Mesothelial cell of epicardium (in vitro differentiated cells): ENCODE measurements at regions not wholly inside any gene's neighbourhood (a gene's known extent, or its start where the extent isn't known, plus 50 kb on each side); places are given as distances from the start of the nearest gene placed in this dataset.
A peak's percentile ranks its signal among the peaks of the same experiment; 100 is the strongest.

ENCODE experiments used
- DNase-seq, 2 experiments: peaks; one replicate each; pipeline ENCODE4 v3.0.0; 2021; ENCODE audit warnings: low spot score in 2 of 2; ENCODE audit not compliant: unreplicated experiment in 2 of 2
- H3K27ac Mint-ChIP-seq: 2 replicates; pipeline ENCODE4 v1.8.0; 2021; ENCODE audit warnings: mixed read lengths
- H3K27me3 Mint-ChIP-seq: 2 replicates; pipeline ENCODE4 v1.8.0; 2021; ENCODE audit warnings: low read depth, mixed read lengths
- H3K36me3 Mint-ChIP-seq: 2 replicates; pipeline ENCODE4 v1.8.0; 2021; ENCODE audit warnings: mixed read lengths
- H3K4me1 Mint-ChIP-seq: 2 replicates; pipeline ENCODE4 v1.8.0; 2021; ENCODE audit warnings: mixed read lengths
- H3K4me3 Mint-ChIP-seq: 2 replicates; pipeline ENCODE4 v1.8.0; 2021; ENCODE audit warnings: mild to moderate bottlenecking, moderate library complexity, mixed read lengths
- H3K9me3 Mint-ChIP-seq: 2 replicates; pipeline ENCODE4 v1.8.0; 2021; ENCODE audit warnings: mixed read lengths
- TF ChIP-seq, protein P1 (sequence below): fragments of 200-600 bp; sonication (generic); IDR thresholded peaks from one replicate; pipeline ENCODE4 v1.5.0; 2021; ENCODE audit warnings: antibody characterized with exemption; ENCODE audit not compliant: unreplicated experiment

- Mint-ChIP-seq H3K4me1 (peaks cover 29% of the 10 kb centered on the region), H3K9me3 (peaks cover 4% of the 10 kb centered on the region), H3K27ac (peak overlapping the region; percentile 51), H3K36me3 (peaks cover 3% of the 10 kb centered on the region), H3K27me3 (no peaks in the 10 kb centered on the region), H3K4me3 (no peak overlapping the region)
- DNase-seq: no peak
- TF ChIP-seq, protein P1, sequence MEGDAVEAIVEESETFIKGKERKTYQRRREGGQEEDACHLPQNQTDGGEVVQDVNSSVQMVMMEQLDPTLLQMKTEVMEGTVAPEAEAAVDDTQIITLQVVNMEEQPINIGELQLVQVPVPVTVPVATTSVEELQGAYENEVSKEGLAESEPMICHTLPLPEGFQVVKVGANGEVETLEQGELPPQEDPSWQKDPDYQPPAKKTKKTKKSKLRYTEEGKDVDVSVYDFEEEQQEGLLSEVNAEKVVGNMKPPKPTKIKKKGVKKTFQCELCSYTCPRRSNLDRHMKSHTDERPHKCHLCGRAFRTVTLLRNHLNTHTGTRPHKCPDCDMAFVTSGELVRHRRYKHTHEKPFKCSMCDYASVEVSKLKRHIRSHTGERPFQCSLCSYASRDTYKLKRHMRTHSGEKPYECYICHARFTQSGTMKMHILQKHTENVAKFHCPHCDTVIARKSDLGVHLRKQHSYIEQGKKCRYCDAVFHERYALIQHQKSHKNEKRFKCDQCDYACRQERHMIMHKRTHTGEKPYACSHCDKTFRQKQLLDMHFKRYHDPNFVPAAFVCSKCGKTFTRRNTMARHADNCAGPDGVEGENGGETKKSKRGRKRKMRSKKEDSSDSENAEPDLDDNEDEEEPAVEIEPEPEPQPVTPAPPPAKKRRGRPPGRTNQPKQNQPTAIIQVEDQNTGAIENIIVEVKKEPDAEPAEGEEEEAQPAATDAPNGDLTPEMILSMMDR: no peak
Measured at GRCh38 chr5:93107141-93107540, 473.9 kb downstream of the NR2F1-AS1 start.

DNA sequence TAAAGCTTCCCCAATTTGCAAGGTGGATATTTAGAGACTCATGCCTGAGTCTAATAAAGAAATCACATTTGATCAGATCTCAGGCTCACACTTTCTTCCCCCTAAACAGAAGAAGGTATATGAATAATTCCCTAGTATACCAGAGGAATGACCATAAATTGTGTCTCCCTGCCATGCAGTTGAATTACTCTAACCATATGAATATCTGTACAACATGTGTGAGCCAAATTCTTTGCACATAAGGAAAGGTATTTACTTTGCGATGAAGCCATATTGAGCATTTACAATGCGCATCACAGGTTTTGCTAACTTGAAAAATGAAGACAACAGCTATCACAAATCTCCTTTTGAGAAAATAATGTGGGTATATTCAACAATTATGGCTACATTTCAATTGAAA lies 479.4 kb downstream of the NR2F1-AS1 start:
- H3K4me3 Mint-ChIP-seq: no peak overlapping the region
- no peak overlapping the region for H3K27ac Mint-ChIP-seq
- TF ChIP-seq, protein P1: no peak
- no peaks in the 10 kb centered on the region for H3K27me3 Mint-ChIP-seq
- peaks cover 15% of the 10 kb centered on the region for H3K9me3 Mint-ChIP-seq
- peaks cover 5% of the 10 kb centered on the region for H3K36me3 Mint-ChIP-seq
- no peak for DNase-seq
- H3K4me1 Mint-ChIP-seq: peaks cover 33% of the 10 kb centered on the region

- H3K4me1 Mint-ChIP-seq: peaks cover 35% of the 10 kb centered on the region
- no peak overlapping the region for H3K4me3 Mint-ChIP-seq
- TF ChIP-seq, protein P1: no peak
- peaks cover 20% of the 10 kb centered on the region for H3K9me3 Mint-ChIP-seq
- peaks cover 5% of the 10 kb centered on the region for H3K36me3 Mint-ChIP-seq
- DNase-seq: no peak
- H3K27me3 Mint-ChIP-seq: no peaks in the 10 kb centered on the region
- no peak overlapping the region for H3K27ac Mint-ChIP-seq
Measured at GRCh38 chr5:93100976-93101375, 480.0 kb downstream of the NR2F1-AS1 start.

- H3K4me3 Mint-ChIP-seq: no peak overlapping the region
- H3K4me1 Mint-ChIP-seq: peaks cover 34% of the 10 kb centered on the region
- DNase-seq: no peak
- peaks cover 5% of the 10 kb centered on the region for H3K36me3 Mint-ChIP-seq
- H3K27ac Mint-ChIP-seq: peak overlapping the region; percentile 84
- TF ChIP-seq, protein P1: no peak
- H3K27me3 Mint-ChIP-seq: no peaks in the 10 kb centered on the region
- H3K9me3 Mint-ChIP-seq: peaks cover 20% of the 10 kb centered on the region
Measured at GRCh38 chr5:93100428-93100827, 480.6 kb downstream of the NR2F1-AS1 start.

DNA sequence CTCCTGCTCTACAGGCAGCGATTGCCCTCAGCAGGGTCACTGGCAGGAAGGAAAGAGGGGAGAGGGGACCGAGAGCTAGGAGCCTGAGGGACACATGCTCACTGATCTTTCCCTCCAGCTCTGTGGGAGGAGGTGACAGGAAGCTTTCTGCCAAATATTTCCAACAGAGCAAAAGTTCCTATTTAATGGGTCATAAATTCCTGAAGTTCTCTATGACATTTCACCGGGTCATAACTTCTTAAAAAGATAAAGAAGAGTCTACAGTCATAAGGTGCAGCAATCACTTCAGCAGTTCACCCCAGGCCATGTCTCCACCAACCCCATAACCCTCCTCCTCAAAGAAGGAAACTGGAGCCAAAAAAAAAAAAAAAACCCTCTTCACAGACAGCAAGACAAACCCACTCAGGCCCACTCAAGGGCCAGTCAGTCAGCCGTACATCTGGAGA lies 481.1 kb downstream of the NR2F1-AS1 start:
- H3K27ac Mint-ChIP-seq: peak overlapping the region; percentile 84

More for the DNA sequence above, 481.1 kb downstream of the NR2F1-AS1 start:
- Mint-ChIP-seq H3K27me3 (no peaks in the 10 kb centered on the region), H3K9me3 (peaks cover 20% of the 10 kb centered on the region), H3K4me3 (no peak overlapping the region), H3K36me3 (peaks cover 5% of the 10 kb centered on the region), H3K4me1 (peaks cover 34% of the 10 kb centered on the region)
- TF ChIP-seq, protein P1: no peak
- no peak for DNase-seq
